ENCODE measurements at regions not wholly inside any gene's neighbourhood (a gene's known extent, or its start where the extent isn't known, plus 50 kb on each side); places are given as distances from the start of the nearest gene placed in this dataset.
"Not testable (repeated sequence)": the region's sequence is repeated elsewhere in the genome, so short reads cannot be mapped to it uniquely, and the experiment has no call there.

DNA sequence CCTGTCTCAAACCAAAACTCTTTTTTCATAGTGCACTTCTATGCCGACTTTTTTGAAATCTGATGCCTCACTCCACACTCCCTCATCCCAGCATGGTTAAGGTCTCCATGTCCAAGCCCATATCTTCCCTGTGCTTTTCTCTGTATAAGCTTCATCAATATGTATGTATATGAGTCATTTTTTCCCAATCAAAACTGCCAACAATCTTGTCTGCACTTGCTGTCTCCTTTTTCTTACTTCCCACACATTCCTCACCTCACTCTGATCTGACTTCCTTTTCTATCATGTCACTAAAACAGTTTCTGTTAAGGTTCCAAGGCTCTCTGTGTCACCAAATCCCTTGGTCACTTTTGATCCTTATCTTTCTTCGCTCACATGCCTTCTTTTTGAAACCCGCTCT is 88.2 kb upstream of the GPR50 start:
- DNase-seq (ENCODE audit: low read depth): no peak
- TF ChIP-seq, protein P1, sequence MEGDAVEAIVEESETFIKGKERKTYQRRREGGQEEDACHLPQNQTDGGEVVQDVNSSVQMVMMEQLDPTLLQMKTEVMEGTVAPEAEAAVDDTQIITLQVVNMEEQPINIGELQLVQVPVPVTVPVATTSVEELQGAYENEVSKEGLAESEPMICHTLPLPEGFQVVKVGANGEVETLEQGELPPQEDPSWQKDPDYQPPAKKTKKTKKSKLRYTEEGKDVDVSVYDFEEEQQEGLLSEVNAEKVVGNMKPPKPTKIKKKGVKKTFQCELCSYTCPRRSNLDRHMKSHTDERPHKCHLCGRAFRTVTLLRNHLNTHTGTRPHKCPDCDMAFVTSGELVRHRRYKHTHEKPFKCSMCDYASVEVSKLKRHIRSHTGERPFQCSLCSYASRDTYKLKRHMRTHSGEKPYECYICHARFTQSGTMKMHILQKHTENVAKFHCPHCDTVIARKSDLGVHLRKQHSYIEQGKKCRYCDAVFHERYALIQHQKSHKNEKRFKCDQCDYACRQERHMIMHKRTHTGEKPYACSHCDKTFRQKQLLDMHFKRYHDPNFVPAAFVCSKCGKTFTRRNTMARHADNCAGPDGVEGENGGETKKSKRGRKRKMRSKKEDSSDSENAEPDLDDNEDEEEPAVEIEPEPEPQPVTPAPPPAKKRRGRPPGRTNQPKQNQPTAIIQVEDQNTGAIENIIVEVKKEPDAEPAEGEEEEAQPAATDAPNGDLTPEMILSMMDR (IDR thresholded peaks at IDR 0.05; ENCODE audit: control insufficient read depth, insufficient read depth, low read depth, low read length, missing control alignments): no peak
- H3K4me3 ChIP-seq (ENCODE audit: control insufficient read depth, low read depth, low read length): no peak overlapping the region

DNA sequence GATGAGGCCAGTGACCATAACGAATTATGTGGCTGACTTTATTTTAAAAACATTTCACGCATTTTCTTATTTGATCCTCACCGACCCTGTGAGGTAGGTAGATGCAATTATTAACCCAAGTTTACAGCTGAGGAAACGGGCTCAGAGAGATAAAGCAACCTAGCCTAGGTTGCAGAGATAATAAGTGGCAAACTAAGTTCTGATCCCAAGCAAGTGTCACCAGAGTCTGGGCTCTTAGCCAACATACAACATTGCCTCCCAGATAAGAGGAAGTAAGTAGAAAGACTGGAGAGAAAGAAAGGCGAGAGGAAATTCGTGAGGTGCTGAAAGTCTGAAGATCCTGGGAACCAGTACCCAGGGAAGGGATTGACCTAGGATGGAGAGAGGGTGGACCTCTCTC is 77.4 kb upstream of the GPR50 start:
- TF ChIP-seq, protein P1 (IDR thresholded peaks at IDR 0.05; ENCODE audit: control insufficient read depth, insufficient read depth, low read depth, low read length, missing control alignments): no peak
- H3K4me3 ChIP-seq (ENCODE audit: control insufficient read depth, low read depth, low read length): no peak overlapping the region
- no peak for DNase-seq (ENCODE audit: low read depth)

DNA sequence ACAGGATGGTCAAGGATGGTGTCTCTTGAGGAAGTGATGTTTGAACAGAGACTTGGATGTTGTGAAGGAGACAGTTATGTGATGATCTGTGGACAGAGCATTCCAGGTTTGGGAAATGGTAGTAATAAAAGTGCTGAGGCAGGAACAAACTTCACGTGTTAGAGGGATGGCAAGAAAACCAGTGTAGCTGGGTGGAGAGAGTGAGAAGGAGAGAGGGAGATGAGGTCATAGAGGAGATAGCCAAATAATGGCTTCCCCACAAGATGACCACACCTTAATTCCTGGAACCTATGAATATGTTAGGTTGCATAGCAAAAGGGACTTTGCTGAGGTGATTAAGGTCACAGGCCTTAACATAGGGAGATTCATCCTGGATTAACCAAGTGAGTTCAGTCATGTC is 75.6 kb upstream of the GPR50 start:
- no peak overlapping the region for H3K4me3 ChIP-seq (ENCODE audit: control insufficient read depth, low read depth, low read length)
- no peak for DNase-seq (ENCODE audit: low read depth)
- TF ChIP-seq, protein P1 (IDR thresholded peaks at IDR 0.05; ENCODE audit: control insufficient read depth, insufficient read depth, low read depth, low read length, missing control alignments): no peak

DNA sequence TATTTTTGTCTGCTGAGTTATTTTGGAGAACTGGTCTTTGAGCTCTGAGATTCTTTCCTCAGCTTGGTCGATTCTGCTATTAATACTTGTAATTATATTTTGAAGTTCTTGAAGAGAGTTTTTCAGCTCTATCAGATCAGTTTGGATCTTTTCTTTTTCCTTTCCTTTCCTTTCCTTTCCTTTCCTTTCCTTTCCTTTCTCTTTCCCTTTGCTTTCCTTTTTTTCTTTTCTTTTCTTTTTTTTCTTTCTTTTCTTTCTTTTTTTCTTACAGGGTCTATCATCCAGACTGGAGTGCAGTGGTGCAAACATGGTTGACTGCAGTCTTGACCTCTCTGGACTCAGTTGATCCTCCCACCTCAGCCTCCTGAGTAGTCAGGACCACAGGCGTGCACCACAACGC is 63.2 kb upstream of the GPR50 start:
- not testable (repeated sequence) for DNase-seq (ENCODE audit: low read depth)

More for the DNA sequence above, 63.2 kb upstream of the GPR50 start:
- not testable (repeated sequence) for H3K4me3 ChIP-seq (ENCODE audit: control insufficient read depth, low read depth, low read length)

Measured in AG09309 (cell line).